NCI-H2196 (cell line): ENCODE measurements at regions not wholly inside any gene's neighbourhood (a gene's known extent, or its start where the extent isn't known, plus 50 kb on each side); places are given as distances from the start of the nearest gene placed in this dataset.
"Not testable (repeated sequence)": the region's sequence is repeated elsewhere in the genome, so short reads cannot be mapped to it uniquely, and the experiment has no call there.

ENCODE experiments used
- DNase-seq: peaks from one replicate; lab custom pipeline; 2025; ENCODE audit not compliant: unreplicated experiment; lab: John Stamatoyannopoulos, UW

GRCh38 chr2:118744682-118745181, 102.7 kb downstream of the EN1 start:
- DNase-seq: not testable (repeated sequence)

- no peak for DNase-seq
These were observed 108.7 kb downstream of the EN1 start for GRCh38 chr2:118738524-118739308.

- no peak for DNase-seq
These were observed 109.3 kb downstream of the EN1 start for GRCh38 chr2:118738106-118738505.

- DNase-seq: no peak
These were observed 109.8 kb downstream of the EN1 start for GRCh38 chr2:118737684-118738083.

- no peak for DNase-seq
These were observed 115.0 kb downstream of the EN1 start for GRCh38 chr2:118732432-118732831.

GRCh38 chr2:118731413-118731812, 116.0 kb downstream of the EN1 start:
- no peak for DNase-seq

GRCh38 chr2:118730405-118730804, 117.0 kb downstream of the EN1 start:
- no peak for DNase-seq

- DNase-seq: no peak
These were observed 117.7 kb downstream of the EN1 start for GRCh38 chr2:118729760-118730159.

GRCh38 chr2:118728984-118729383, 118.5 kb downstream of the EN1 start:
- no peak for DNase-seq

- no peak for DNase-seq
These were observed 120.6 kb downstream of the EN1 start for GRCh38 chr2:118726821-118727220.

- DNase-seq: no peak
These were observed 124.1 kb downstream of the EN1 start for GRCh38 chr2:118723394-118723793.

GRCh38 chr2:118722976-118723375, 124.5 kb downstream of the EN1 start:
- DNase-seq: no peak

- DNase-seq: no peak
These were observed 125.5 kb downstream of the EN1 start for GRCh38 chr2:118721817-118722551.

- DNase-seq: no peak
These were observed 126.6 kb downstream of the EN1 start for GRCh38 chr2:118720866-118721265.

GRCh38 chr2:118718921-118719320, 128.5 kb downstream of the EN1 start:
- no peak for DNase-seq

- DNase-seq: no peak
These were observed 131.3 kb downstream of the EN1 start for GRCh38 chr2:118716102-118716501.

- DNase-seq: no peak
These were observed 133.3 kb downstream of the EN1 start for GRCh38 chr2:118714118-118714517.

- no peak for DNase-seq
These were observed 135.8 kb downstream of the EN1 start for GRCh38 chr2:118711603-118712002.

GRCh38 chr2:118710481-118710880, 137.0 kb downstream of the EN1 start:
- no peak for DNase-seq

- no peak for DNase-seq
These were observed 137.7 kb downstream of the EN1 start for GRCh38 chr2:118709786-118710185.

- DNase-seq: no peak
These were observed 140.6 kb downstream of the EN1 start for GRCh38 chr2:118706844-118707243.

GRCh38 chr2:118706371-118706770, 141.1 kb downstream of the EN1 start:
- DNase-seq: no peak
